HTR-8/SVneo (cell line): ENCODE measurements at regions not wholly inside any gene's neighbourhood (a gene's known extent, or its start where the extent isn't known, plus 50 kb on each side); places are given as distances from the start of the nearest gene placed in this dataset.
A peak's percentile ranks its signal among the peaks of the same experiment; 100 is the strongest.

Source experiments
- DNase-seq: peaks from one replicate; pipeline ENCODE4 v3.0.0; 2011; ENCODE audit warnings: low spot score, mixed read lengths; ENCODE audit not compliant: insufficient read length
- FAIRE-seq: peaks from 2 replicates; lab custom pipeline; 2011; peaks lifted over from hg19 to GRCh38; lab: Jason Lieb, UNC

DNA sequence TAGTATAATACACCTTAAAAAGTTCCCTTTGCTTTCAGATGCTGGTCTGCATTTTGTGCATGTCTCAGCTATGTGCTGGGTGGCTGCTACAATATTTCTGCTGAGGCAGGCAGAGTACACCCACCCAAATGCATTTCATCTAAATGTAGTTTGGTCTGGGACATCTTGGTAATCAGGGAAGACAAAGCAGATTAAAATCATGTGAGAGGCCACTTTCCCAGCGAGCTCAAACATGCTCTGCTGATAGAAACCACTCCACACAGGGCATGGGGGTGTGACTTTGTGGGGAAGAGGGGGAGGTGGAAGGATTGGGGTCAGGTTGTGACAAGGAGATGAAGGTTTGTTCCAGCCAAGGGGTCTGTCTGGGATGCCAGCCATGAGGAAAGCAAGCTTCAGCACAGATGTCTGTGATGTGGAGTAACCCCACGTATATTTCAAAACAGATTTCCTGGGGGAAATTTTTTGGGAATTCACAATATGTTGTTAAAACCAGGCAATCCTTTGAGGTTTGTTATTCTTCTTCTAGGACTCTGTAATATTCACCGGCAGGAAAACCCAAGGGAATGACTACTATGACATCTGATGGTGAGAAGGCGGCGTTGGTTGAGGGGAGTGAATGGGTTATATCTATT lies 255.1 kb upstream of the FGGY start:
- FAIRE-seq, result no peak

DNA sequence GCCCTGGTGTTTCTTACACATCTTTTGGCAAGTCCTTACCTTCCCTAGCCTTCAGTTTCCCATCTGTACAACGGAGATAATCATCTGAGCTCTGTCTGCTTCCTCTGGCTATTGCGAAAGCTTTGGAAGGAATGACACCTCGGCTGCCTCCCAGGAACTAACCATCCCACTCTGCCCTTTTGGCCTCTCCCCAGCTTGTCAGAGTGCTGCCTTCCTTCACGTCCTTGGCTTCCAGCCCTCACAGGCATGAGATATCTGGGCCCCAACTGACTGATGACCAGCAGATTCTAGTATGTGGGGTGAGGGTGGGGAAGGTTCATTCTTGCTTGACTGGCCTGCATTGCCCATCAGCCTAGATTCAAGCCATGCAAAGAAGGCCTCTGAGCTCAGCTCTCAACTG lies 253.1 kb upstream of the FGGY start:
- peak; percentile 95 for FAIRE-seq
- DNase-seq, result peak; percentile 65

More for the DNA sequence above, 255.1 kb upstream of the FGGY start:
- no peak for DNase-seq

DNA sequence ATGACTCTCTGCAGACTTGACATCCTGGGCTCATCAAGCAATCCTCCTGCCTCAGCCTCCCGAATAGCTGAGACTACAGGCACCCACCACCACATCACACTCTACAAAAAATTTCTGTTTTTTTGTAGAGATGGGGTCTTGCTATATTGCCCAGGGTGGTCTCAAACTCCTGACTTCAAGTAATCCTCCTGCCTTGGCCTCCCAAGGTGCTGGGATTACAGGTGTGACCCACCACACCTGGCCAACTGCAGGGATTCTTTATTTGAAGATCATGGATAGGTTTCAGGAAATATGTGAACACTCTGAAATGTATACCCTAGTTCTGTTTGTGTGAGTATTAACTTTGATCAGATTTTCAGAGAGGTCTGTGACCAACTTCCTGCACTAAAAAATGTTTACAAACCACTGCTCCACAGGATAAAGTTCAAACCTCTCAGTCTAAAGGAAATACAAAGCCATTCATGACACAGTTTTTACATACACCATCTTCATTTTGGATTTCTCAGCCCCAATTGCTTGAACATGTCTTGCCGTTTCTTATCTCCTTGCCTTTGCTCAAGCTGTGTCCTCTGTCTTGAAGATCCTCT lies 252.3 kb upstream of the FGGY start:
- FAIRE-seq, result no peak
- DNase-seq, result no peak

DNA sequence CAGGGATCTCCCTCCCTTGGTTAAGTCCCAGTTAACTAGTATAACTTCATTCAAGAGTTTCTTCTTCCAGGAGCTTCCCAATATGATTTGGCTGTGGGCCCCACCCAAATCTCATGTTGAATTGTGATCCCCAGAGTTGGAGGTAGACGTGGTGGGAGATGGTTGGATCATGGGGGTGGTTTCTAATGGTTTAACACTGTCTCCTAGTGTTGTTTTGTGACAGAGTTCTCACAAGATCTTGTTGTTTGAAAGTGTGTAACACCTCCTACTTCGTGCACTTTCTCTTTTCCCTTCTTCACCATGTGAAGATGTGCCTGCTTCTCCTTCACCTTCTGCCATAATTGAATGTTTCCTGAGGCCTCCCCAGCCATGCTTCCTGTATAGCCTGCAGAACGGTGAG lies 251.8 kb upstream of the FGGY start:
- FAIRE-seq, result no peak
- no peak for DNase-seq

DNA sequence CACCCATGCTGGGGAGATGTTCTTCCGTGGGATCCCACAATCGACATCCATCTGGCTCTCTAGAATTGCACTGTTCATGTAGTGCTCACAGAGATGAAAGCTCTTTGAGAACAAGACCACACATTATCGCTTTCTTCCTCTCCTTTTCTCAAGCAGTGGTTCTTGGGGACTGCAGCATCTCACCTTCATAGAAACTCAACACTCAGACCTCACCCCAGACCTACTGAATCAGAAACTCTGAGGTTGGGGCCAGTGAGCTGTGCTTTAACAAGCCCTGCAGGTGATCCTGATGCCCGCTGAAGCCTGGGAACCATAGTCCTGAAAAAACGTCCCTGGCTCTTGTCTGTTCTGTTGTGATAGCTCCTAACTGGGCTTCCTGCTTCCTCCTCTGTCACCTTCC lies 251.3 kb upstream of the FGGY start:
- DNase-seq (no peak), FAIRE-seq (no peak)

DNA sequence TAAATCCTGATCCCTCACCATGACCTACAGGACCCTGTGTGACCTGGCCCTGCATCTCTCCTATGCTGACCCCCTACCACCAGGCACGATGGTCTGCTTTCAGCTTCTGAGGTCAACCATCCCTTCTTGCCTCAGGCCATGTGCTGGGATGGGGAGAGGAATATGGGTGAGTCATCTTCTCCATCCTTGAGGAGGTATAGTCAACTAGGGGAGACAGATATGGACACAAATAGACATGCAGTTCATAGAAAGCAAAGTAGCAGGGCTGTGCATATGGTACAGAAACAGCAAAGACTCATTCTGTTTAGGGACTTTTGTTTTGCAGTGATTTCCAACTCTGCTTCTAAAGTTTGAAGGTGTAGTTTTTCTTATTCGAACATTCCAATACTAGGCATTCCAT lies 250.8 kb upstream of the FGGY start:
- FAIRE-seq, result peak; percentile 77
- DNase-seq, result peak; percentile 46

DNA sequence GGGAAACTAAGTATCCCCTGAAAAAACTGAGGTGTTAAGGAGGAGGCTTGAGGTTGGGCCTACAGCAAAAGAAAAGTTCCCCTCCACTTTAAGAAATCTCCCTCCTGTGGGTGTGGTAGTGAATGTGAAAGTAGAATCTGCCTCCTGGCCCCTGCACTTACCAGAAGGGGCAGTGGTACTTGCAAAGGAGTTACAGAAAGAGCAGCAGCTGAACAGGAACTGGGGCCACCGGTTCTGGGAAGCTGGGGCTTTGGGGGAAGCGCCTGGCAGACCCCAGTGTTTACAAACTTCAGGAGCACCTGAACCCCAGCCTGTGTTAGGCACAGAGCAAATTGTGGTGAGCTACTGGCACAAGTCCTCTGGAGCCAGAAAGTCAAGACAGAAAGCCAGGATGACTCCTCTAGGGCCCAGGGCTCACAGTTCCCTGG lies 250.2 kb upstream of the FGGY start:
- DNase-seq, result no peak
- no peak for FAIRE-seq

DNA sequence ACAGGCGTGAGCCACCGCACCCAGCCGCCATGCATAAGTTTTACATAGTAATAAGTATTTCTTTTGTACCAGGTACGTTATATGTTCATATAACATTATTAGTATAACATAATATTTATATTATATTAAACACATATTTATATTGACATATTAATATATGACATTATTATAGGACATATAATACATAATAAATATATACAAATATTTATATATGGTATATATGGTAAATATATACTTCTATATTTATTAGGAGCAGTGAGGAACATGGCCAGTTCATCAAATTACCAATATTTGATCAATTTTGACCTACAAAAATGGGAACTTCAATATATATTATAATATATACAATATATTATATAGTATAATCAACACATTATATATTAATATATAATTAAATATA lies 245.9 kb upstream of the FGGY start:
- DNase-seq (no peak), FAIRE-seq (no peak)

DNA sequence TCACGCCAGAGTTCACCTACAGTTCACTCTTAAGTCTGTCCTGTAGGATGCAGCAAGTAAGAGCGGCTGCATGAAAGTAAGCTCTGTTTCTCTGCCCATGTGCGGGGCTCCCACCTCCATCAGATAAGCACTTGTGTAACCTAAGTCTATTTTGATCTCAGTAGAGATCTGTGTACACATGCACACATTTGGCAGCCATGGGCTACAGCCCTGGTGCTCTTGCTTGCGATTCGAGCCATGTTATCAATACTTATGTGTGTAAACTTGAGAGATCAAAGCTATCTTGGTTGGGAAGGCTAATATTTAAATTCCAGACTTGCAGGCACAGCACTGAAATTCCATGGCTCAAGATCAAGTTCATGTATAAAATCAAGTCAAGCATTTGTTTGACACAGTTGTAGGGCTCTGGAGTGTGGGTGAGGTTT lies 244.7 kb upstream of the FGGY start:
- FAIRE-seq (no peak), DNase-seq (no peak)

DNA sequence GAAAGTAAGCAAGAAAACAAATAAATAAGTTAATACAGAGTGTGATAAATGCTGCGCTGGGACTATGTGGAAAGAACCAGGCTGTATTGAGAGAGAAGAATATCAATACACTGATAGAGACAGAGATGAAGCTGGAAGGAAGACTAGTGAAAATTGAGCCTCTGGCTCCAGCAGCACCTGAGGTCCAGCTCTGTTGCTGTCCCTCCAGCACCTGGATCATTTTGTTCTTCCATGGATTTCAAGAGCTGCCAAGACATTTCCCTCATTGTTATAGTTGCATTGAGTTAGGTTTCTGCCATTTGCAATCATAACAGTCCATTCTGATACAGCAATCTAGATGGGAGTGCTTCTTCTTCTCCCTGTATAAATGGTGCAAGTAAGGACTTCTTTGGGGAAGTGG lies 242.7 kb upstream of the FGGY start:
- no peak for FAIRE-seq
- DNase-seq, result no peak

DNA sequence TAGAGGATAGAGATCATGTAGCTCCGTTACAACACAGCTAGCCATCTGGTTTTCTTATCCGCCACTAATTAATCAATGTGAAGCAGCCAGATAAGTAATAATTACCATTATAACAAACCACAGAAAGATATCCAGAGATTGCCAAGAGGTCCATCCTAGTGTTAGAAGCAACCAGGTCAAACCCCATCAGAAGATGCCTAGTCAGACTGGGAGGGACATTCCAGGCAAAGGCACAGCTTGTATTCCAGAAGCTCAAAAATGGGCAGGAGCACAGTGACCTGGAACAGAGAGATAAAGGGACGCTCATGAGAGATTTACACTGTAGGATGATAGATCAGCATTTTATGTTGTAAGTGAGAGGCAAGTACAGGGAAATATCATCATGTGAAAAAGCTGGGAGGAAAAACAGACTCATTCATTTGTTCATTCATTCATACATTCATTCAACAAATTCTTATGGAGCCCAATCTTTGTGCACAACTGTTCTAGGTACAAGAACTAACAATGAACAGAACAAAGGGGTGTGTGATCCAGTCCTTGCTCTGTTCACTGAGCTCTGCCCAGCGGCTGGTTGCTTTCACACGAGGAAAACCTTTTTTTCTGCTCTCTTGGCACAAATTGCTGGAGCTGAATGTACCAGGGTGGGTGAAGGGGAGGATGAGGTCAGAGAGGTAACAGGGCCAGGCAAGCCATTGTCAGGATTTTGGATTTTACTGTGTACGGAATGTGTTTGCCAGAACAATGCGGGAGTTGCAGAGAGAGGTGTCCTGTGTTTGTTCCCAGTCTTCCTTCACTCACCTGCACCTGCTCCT lies 240.8 kb upstream of the FGGY start:
- DNase-seq (no peak), FAIRE-seq (no peak)

DNA sequence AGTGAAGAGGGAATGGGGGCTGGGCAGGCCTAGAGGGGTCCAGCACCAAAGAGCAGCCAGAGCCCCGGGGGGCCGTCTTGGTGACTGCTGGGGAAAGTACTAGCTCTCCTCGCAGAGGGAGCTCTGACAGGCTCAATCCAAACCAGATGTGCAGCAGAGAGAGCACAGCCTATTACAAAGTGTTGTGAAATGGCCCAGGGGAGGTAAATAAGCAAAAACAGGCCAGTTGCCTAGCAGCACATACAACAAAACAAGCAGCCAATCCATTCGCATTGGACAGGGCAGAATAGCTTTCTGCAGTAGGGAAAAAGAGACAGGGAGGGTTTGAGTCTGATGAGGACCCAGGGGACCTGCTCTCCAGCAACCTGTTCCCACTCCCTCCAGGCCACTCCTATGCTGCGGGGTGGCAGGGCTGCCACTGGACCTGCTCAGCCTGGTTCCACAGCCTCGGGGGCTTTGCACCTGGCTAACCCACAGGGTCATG lies 239.6 kb upstream of the FGGY start:
- FAIRE-seq, result no peak
- DNase-seq, result peak; percentile 20

DNA sequence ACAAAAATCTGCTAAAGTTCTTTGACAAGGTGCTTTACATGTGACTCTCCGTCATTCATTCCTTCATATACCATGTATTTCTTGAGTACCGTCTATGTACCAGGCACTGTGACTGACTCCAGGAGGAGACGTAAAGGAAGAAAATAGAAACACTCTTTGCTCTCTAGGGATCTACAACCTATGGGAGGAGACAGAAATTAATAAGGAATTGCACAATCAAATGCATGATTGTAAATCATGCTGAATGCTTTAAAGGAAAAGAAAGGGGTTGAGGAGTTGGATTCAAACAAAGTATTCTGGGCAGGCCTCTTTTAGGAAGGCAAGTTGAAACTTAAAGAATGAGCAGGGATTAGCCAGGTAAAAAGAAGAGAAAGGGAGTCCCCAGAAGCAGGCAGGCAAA lies 239.1 kb upstream of the FGGY start:
- FAIRE-seq, result no peak
- no peak for DNase-seq

DNA sequence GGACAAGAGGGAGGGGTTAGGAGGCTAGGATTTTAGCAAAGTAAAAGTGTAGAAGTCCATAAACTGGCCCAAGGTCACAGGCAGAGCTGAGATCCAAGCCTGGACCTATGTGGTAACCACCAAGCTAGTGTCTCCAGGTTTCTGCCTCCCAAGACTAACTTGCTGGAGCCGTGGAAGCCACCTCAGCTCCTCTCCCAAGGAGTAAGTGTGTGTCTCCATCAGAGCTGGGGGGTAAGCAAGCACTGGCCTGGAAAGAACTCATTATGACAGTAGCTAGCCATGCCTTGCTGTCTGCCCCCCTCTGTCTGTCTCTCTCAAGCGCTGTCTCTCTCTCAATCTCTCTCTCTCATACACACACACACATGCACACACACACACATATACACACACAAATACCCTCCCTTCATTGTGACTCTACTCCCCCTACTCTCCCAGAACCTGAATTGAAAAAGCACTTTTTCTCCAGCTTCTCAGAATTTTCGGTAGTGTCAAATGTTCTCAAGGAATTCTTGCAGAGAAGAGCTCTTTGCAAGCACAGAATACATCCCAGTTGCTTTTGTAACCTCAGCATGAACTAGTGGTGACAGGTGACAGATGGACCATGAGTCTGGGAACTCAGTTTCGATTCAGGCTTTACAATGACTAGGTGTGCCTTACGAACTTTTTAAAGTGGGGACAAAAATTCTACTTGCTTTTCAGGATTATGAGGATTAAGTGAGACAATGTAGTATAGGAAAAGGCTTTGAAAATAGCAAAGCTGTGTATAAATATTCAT lies 238.0 kb upstream of the FGGY start:
- FAIRE-seq (no peak), DNase-seq (no peak)

DNA sequence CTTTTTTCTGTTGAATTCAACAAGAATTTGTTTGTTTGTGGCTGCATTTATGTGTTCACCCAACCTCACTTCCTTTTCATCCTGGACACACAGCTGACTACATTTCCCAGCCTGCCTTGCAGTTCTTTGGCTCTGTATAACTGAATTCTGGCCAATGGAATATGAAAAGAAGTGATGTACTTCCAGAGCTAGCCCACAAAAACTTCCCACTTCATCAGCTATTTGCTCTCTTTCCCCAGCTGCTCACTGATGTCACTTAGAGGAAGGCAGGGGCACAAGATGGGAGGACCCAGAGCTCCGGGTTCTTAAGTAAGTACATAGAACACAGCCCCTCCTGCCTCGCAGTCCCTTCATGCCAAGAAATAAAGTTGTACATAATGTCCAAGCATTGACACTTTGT lies 235.0 kb upstream of the FGGY start:
- FAIRE-seq (peak; percentile 26), DNase-seq (no peak)

DNA sequence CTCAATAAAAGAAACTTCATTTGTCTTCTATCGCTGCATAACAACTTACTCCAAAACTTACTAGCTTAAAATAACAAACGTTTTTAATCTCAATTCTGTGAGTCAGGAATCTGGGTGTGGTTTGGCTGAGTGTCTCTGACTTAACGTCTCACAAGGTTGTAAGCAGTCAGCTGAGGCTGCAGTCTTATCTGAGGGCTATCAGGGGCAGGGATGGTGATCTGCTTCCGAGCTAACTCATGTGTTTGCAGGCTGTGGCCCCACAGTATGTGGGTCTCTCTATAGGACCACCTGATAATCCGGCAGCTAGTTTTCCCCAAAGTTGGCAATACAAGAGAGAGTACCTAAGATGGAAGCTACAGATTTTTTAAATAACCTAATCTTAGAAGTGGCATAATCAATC lies 234.2 kb upstream of the FGGY start:
- FAIRE-seq (no peak), DNase-seq (no peak)

DNA sequence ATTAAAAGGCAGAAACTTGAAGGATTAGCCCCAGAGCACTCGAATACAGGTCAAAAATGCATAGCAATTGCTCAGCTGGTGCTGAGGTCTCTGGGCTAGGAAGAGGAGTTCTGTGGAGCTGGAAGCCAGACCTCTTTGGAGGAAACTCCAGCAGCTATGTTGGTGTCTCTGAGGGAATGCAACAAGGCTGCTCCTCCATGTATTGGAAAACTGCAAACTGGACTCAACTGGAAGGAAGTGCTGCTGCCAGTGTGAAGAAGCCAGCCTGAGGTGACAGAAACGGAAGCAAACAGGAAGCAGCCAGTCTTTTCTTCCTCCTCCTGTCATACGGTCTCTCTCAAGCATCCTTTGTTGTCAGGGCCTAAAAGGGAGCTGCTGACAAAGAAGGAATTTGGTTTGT lies 233.4 kb upstream of the FGGY start:
- DNase-seq, result no peak
- no peak for FAIRE-seq

DNA sequence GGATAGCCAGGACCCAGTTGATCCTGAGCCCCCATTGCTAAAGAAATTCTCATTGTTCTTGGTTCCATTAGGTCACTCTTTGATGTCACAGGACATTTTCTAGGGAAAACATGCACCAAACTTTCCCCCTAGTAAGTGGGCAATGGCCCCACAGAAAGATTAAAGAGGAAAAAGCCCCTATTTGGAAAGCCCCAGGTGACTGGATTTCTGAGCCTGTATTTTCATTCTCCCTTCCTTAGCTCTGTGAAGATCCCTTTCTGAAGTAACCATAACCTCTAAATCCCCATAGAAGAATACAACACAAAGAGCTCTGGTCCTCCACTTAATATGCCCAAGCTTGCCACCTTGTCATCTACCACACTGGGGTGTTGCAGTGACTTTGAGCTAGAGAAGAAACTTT lies 232.3 kb upstream of the FGGY start:
- no peak for DNase-seq
- no peak for FAIRE-seq

DNA sequence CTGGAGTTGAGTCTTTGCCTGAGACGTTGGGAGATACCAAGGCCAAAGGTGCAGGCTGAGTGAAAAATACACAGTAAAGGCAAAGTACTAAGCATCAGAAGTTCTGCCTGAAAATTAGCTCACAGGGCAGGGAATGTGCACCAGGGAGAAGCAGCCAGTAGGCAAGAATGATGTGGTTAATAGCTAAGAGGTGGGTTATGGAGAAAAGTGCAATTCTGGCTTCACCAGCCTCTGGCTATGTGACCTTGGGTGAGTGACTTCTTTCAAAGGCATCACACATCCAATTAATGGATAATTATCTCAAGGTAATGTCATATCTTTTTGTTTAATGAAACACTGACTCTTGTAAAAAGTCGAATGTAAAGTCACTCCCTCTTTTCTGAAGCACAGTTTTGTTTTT lies 230.7 kb upstream of the FGGY start:
- FAIRE-seq, result no peak
- DNase-seq, result no peak

DNA sequence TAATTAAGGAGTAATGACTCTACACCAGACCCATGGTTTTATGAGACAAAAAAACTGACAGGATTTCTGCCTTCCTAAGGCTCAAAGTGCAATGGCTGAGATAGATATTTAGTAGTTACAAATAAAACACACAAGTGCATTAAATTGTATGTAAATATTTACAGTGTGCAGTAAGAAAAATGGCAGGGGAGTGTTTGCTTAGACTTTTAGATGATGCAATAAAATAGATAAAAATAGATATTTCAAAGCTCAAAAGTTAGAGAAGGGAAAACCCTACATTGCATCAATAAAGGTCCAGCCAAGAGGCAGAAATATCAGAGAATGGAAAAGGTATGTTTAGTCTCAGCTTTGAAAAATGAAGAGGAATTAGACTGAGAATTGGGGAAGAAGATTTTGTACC lies 226.3 kb upstream of the FGGY start:
- DNase-seq, result no peak

DNA sequence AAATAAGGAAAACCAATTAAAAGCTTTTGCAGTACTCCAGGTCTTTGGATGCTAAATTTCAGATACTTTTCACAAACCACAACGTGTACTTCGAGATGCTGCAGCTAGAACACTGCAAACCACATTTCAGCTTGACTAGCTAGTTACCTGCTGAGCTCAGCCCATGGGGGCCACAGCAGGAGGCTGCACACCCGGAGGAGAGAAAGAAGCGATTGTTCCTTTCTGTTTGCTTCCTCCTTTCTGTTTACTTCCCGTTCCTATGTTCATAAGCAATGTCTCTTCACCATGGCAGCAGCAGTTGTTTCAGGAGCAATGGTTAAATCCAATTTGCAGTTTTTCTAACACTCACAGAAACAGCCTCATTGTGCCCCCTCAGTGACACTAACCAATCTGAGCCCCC lies 225.6 kb upstream of the FGGY start:
- FAIRE-seq (no peak), DNase-seq (no peak)

More for the DNA sequence above, 226.3 kb upstream of the FGGY start:
- FAIRE-seq, result no peak
